Ishikawa (cell line): ENCODE measurements at regions not wholly inside any gene's neighbourhood (a gene's known extent, or its start where the extent isn't known, plus 50 kb on each side); places are given as distances from the start of the nearest gene placed in this dataset.
A peak's percentile ranks its signal among the peaks of the same experiment; 100 is the strongest.

Experiments used
- CEBPB ChIP-seq: IDR thresholded peaks from 2 replicates; pipeline ENCODE4 v1.6.1; 2012
- CREB1 ChIP-seq: IDR thresholded peaks from 2 replicates; pipeline ENCODE4 v1.6.1; 2012; ENCODE audit warnings: low read depth
- EGR1 ChIP-seq: IDR thresholded peaks from 2 replicates; pipeline ENCODE4 v1.6.1; 2012
- EP300 ChIP-seq: IDR thresholded peaks from 2 replicates; pipeline ENCODE4 v1.6.1; 2012; ENCODE audit warnings: borderline replicate concordance
- NFIC ChIP-seq: IDR thresholded peaks from 2 replicates; pipeline ENCODE4 v1.6.1; 2012
- RAD21 ChIP-seq: IDR thresholded peaks from 2 replicates; pipeline ENCODE4 v1.6.1; 2012; ENCODE audit warnings: low read depth
- REST ChIP-seq: IDR thresholded peaks from 2 replicates; pipeline ENCODE4 v1.6.1; 2012; ENCODE audit warnings: low read depth, mild to moderate bottlenecking
- TAF1 ChIP-seq: IDR thresholded peaks from 2 replicates; pipeline ENCODE4 v1.6.1; 2012; ENCODE audit warnings: low read depth, mild to moderate bottlenecking
- TCF12 ChIP-seq: IDR thresholded peaks from 2 replicates; pipeline ENCODE4 v1.6.1; 2012; ENCODE audit warnings: low read depth
- TEAD4 ChIP-seq: IDR thresholded peaks from 2 replicates; pipeline ENCODE4 v1.6.1; 2012
- YY1 ChIP-seq: IDR thresholded peaks from 2 replicates; pipeline ENCODE4 v1.6.1; 2012; ENCODE audit warnings: low read depth

- TF ChIP-seq RAD21: no peak
- no peak for TF ChIP-seq REST
- TF ChIP-seq NFIC: 0 out of 2 replicates have a peak, but pooled peaks have one; percentile 9
- no peak for TF ChIP-seq EP300
- no peak for TF ChIP-seq TCF12
- TF ChIP-seq TEAD4: peak; percentile 13; the same call in 1 of the 2 replicates
- TF ChIP-seq CREB1: no peak
- TF ChIP-seq CEBPB: no peak
- no peak for TF ChIP-seq EGR1
- TF ChIP-seq TAF1: no peak
- 0 out of 2 replicates have a peak, but pooled peaks have one; percentile 32 for TF ChIP-seq YY1
Measured at GRCh38 chr6:26284537-26285142, 80.4 kb upstream of the BTN3A2 start.
